NCI-H345 treated with DMSO at 0.1 percent for 48 hours (cell line): ENCODE measurements at regions not wholly inside any gene's neighbourhood (a gene's known extent, or its start where the extent isn't known, plus 50 kb on each side); places are given as distances from the start of the nearest gene placed in this dataset.
"Not testable (repeated sequence)": the region's sequence is repeated elsewhere in the genome, so short reads cannot be mapped to it uniquely, and the experiment has no call there.

Source experiments
- DNase-seq: peaks from one replicate; lab custom pipeline; 2025; ENCODE audit not compliant: unreplicated experiment; lab: John Stamatoyannopoulos, UW

DNA sequence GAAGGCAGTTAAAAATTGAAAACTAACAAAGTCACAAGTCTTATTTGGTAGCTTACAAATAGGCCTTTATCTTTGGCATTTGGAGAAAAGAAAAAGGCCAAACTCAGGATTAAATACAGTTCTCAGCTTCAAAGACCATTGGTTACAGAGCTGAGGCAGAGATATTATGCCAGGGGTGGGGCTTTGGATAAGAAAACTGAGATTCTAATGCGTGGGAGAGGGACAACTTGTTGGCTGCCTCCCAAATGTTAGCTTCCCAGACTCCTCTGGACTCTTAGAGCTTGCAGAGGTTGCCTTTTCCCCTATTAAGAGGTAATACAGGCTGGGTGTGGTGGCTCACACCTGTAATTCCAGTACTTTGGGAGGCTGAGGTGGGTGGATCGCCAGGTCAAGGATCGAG lies 231.8 kb downstream of the SQOR start:
- DNase-seq, result no peak

DNA sequence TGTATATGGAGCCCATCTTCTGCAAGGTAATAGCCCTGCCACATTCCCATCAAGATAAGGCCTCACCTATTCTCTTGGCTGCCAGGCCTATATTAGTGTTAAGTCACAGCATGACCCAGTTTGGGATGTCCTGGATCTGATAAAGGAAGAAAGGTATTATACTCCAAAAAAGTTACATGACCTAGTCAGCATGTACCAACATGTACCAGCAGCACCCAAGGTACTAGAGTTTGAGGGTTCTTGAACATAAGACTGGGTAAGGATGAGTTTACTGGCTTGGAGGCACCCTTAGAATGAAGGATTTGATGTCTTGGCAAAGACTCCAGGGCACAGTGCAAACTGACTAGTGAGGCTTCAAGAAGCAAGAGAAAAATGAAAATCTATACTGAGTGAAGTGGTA lies 232.5 kb downstream of the SQOR start:
- DNase-seq, result no peak

DNA sequence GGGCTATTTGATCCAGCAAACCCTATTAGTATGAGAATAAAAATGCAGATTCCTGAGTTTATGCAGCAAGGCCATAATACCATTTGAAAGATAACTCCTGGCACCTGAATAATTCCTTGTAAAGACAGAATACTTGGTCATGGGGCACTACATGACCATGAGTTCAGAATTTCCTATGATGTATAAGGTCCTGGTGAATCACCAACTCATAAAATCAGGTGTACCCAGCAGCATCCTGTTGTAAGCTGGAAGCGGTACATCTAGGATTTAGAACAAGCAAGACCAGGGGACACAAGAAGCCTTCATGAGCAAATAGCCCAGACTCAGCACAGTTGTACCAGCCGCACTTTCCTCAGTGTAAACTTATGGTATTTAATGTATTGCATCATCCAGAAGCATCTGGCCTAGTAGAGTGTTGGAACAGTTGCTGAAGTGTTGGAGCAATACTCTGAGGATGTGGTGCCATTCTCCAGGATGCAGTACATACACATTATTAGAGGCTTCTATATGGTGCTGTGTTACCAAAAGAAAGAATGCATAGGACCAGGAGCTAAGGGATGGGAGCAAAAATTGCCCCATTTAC lies 233.4 kb downstream of the SQOR start:
- no peak for DNase-seq

DNA sequence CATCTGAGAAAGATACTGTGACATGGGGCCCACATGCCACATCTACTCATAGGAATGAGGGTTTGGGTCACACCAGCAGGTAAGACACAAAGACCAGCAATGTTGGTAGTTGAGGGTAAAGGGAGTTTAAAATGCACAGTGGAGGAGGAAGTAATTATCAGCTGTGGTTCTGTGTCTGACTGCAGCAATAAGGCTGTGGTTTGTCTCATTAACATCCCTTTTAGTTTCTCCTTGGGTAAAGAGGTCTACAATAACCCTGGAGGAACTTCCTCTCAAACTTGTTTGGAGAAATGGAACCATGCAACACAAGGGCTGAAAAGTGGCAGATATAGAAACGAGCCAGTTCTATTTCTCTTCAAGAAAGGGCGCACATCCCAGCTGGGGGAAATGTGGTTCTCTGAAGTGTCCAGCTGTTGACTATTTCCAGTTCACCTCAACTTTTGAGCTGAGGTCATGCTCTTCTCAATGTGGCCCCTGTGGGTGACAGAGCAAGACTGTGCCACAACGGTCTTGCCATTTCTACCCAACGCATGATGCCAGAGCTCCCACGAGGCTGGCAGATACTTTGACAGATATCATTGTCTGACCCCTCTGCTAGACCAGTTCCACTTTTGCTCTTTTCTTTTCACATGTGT lies 234.3 kb downstream of the SQOR start:
- DNase-seq, result no peak

DNA sequence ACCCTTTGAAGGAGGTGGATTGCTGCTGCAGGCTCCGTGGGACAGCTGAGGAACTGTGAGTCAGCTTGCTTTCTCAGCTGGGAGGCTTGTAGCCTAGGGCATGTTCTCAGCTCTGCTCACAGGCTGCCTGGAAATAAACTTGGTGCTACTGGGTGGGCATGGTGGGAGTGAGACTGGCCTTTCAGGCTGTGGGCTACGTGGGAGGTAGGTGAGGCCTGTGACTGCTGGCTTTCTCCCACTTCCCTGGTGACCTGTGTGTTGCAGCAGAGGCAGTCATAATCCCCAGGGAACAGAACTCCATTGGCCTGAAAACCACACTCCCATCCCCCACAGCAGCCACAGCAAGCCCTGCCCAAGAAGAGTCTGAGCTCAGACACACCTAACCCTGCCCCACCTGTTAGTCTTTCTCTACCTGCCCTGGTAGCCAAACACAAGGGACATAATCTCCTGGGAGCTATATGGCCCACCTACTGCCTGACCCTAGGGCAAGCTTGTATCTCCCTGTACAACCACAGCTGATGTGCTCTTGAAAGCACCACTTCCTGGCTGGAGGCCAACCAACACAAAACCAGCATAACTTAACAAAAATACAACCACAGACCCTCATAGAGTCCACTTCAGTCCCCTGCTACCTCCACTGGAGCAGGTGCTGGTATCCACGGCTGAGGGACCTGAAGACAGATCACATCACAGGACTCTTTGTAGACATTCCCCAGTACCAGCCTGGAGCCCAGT lies 236.5 kb downstream of the SQOR start:
- DNase-seq, result no peak

DNA sequence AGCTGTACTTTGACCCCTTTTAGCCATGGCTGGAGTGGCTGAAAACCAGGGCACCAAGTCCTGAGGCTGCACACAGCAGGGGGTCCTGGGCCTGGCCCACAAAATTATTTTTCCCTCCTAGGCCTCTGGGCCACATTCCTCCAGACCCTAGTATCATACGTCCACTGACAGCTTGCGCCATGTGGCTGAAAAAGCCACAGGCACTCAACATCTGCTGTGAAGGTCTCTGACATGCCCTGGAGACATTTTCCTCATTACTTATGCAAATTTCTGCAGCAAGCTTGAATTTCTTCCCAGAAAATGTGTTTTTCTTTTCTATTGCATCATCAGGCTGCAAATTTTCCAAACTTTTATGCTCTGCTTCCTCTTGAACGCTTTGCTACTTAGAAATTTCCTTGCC lies 239.0 kb downstream of the SQOR start:
- DNase-seq, result no peak

DNA sequence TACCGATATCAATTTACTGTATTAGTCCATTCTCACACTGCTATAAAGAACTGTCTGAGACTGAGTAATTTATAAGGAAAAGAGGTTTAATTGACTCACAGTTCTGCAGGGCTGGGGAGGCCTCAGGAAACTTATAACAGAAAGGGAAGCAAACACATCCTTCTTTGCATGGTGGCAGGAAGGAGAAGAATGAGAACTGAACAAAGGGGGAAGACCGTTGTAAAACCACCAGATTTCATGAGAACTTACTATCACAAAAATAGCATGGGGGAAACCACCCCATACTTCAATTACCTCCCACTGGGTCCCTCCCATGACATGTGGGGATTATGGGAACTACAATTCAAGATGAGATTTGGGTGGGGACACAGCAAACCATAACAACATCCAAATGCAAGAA lies 239.7 kb downstream of the SQOR start:
- not testable (repeated sequence) for DNase-seq

DNA sequence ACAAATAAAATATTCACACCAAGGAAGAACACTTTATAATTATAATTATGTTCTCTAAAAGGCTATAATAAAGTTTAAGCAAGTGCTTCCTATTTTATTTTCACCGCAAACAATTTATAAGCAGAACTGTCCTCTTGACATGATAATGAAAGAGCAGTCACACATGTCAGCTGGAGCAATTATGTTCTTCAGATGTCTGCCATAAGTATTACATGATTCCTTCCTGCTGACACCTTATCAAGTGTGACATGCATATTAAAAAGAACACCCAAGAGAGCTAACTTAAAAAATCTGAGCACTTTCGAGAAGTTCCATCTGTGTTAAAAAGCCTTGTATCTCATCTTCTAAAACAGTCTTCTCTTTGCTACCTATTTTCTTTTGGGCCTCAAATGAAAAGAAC lies 249.5 kb downstream of the SQOR start:
- no peak for DNase-seq

DNA sequence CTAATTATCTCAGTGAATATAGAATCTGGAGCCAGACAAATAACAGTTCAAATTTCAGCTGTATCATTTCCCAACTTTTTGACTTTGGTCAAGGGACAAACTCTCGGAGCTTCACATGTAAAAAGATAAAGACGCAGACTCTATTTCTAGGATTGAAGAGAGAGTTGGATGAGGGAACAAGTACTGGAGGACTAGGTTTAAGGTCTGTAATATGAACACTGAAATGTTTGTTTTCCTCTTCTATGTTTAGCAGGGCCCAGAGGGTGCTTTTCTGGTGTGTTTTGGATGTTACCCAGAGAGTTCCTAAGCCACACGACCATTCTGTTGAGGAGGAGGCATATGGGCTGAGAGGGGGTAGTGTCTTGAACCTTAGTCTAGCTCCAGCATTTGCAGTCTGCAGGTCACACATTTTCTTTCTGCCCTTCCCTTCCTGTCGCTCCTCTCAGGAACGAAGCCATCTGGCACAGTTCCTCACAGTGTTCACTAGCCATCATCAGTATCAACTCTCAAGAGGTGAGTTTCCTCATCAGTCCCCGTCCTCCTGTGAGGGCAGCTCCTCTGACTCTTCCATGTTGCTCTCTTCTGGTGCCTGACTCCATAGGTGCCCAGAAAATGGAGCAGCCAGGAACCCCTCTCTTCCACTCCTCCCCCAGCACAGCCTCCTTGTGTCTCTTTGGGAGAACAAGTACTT lies 250.1 kb downstream of the SQOR start:
- DNase-seq, result no peak

DNA sequence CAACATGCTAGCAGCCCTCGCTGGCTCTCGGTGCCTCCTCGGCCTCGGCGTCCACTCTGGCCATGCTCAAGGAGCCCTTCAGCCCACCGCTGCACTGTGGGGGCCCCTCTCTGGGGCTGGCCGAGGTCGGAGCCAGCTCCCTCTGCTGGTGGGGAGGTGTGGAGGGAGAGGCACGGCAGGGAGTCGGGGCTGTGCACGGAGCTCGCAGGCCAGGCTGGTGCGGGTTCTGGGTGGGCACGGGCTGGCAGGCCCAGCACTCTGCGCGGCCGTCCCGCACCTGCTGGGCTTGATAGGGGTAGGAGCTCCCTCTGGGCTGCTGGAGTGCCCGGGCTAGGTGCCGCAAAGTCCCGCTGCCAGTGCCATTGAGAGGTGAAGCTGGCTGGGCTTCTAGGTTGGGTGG lies 251.0 kb downstream of the SQOR start:
- DNase-seq, result no peak

DNA sequence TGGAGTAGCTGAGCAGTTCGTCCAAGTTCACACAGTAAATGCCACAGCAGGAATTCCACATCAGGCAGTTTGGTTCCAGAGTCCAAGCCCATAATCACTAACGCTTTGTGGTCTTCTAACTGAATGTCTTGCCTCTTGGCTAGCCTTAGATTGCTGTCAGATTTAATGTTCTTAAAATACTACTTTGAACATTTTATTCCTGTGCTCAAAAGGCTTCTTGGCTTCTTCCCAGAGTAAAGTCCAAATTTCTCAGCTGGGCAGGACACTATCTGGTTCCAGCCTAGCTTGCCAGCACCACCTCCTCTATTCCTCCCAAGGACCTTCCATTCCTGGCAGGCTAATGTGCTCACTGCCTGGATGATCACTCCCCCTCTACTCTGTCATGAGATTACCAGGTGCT lies 256.9 kb downstream of the SQOR start:
- DNase-seq, result no peak

DNA sequence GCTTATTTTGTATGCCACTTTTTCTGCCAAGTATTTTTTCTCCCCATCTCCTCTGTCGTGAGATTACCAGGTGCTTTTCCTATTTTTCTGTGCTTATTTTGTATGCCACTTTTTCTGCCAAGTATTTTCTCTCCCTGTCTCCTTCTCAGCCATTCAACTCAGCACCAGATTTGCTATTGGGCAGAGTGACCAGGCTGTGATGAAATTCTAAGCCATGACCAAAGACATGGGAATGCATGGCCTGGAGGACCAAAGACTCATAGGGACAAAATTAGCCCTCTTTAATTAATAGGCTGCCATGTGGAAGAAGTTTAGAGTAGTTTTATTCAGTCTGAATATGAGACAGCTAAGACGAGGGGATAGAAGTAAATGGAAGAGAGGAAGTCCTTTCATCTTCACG lies 257.4 kb downstream of the SQOR start:
- no peak for DNase-seq

DNA sequence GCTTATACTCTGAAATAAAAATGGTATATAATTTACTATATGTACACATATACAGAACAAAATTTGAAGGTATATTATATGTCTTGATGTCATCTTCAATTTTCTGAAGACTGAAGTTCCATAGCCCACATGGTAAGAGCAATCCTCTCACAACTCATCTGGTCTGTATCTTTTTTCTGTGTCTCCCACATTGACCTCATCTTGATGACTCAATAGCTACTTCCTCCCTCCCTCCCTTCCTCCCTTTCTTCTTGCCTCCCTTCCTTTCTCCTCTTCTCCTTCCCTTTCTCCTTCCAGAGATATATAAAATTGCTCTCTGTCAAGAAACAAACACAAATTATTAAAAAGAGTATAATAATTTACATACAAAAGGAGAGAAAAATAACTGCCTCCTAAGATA lies 268.5 kb downstream of the SQOR start:
- DNase-seq, result no peak

DNA sequence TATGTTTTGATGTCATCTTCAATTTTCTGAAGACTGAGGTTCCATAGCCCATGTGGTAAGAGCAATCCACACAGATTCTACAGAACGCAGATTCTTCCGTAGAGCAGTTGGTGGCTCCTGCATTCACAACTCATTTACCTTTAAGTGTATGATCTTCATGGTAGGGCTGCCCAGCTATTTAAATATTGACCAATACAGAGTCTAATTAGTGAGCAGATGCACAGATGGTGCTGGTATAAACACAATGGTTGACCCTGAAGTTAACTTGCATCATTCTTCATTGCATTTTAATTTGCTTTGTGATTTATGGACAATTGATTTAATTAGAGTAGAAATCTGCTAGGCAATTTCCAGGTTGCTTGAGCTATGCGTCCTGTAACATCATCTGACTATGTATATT lies 269.2 kb downstream of the SQOR start:
- DNase-seq, result no peak

DNA sequence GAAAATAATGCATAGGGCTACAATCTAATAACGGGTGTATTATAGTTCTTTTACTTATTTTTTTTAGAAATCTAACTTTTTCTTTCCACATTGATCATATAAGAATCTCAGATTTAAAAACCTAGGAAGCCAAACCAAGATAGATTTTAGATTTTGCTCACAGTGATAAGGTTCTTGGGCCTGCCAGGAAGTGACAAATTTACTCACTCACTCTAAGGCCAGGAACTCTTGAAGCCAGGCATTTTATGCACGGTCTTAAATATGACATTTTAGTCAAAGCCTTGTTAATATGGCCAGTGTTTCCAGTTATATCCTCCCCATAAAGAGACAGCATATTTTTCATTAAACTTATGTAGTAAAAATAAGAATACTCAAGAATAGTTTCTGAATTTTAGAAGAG lies 271.4 kb downstream of the SQOR start:
- DNase-seq, result no peak

DNA sequence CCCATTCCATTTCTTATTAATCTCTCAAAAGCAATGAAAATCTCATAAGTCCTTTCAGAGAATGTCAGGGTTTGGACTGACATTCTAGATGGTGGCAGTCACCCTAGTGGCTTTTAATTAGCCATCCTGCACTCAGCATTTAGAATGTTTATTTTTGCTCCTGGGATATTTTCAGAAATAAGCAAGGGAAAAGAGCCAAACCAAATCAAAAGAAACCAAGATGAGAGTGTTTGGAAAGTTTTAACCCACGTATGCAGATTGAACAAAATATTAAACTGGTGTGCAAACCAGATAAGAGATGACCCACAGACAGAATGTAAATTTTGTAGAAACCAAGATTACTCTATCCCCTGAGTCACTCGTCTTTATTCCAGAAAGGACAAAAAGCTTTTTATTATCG lies 275.8 kb downstream of the SQOR start:
- no peak for DNase-seq

DNA sequence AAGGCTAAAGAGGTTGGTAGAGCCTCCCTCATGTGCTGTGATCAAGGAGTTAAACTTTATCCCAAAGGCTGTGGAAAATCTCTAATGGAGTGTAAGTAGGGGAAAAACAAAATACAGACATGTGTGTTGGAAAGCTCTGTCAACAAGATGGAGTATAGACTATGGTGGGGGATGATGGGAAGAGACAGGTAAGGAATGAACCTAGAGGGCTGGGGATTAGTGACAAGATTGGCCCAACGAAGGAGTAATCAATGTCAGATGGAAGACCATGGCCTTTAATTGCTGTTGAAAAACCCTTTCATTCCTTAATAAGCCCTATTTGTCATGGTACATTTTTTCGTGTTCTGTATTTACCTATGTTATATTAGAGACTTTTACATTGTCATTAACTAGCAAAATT lies 278.6 kb downstream of the SQOR start:
- DNase-seq, result no peak

DNA sequence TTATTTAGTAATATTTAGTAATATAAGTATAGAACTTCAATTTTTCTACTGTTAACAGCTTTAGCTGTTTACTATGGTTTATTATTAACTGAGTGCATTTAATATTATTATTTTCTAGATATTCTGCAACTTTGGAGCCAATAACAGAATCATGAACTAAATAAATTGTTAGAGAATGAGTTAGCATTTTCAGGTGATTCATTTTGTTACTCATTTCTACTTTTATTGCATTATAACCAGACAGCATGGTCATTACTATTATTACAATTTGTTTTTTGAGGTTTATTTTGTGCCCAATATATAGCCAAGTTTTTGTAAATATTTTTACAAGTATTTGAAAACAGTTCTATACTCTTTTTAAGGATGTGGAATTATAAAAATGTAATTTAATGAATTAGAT lies 279.6 kb downstream of the SQOR start:
- no peak for DNase-seq

DNA sequence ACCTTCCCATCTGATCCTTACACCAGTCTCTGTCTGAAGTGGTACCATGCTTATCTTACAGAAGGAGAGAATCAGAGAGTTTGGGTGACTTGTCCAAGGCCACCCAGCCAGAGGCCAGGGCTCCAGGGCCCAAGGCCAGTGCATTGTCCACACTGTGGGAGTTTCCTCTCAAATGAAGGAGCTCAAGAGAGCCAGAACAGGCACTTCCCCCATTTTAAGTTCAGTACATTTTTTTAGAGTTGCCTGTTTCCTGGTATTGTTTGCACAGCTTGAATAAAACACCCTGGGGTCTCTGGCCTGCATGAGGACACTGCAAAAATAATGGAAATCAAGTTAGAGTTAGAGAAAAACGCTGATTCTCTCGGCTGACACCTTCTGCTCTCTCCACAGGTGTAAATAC lies 284.0 kb downstream of the SQOR start:
- DNase-seq, result no peak

DNA sequence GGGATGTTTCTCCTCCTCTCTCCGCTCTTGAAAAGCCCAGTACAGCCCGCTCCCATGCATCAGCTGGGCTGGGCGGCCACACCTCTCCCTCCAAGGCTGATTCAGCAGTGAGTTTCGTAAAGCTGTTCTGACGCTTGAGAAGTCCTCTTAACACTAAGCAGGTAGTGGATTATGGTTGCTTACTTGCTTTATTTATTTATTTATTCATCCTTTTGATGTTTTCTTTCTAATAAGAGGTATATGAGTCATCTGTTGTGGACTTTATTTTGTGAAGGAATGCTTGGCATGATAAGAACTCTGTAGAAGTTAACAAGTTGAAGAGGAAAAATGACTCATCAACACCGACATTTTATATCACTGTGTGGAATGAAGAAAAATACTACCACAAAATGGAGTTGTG lies 285.0 kb downstream of the SQOR start:
- no peak for DNase-seq

DNA sequence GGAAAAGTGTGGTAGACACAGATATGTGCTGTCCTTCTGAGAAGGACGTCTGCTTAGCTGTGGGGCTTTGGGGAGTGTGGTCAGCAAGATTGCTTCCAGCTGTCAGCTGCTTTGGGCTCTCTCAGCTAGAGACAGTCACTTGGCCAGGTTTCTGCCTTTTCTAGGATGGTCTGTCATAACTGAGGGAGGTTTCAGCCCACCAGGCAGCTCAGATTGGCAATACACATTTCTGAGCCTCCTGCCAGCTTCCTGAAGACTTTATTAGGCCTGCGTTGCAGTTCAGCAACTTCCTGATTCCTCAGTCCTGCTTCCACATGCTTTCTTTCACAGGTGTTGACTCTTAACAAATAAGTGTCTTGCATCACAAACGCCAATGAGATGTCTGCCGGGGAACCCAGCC lies 286.5 kb downstream of the SQOR start:
- DNase-seq, result no peak

DNA sequence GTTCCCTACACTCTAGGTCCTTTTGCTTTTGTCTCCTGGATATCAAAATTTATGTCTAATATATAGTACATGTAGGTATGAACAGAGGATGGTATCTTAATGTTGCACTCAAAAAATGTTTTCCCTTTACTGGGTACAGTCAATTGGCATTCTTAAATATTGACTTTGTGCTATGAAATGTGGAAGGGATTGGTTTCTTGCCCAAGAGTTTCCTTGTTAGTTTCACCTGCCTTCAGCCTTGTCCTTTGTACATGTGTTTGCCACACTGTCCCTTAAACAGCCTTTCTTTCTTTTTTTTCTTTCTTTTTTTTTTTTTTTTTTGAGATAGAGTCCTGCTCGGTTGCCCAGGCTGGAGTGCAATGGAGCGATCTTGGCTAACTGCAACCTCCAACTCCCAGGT lies 287.1 kb downstream of the SQOR start:
- DNase-seq, result no peak
